Neural cell (in vitro differentiated cells): ENCODE measurements at regions not wholly inside any gene's neighbourhood (a gene's known extent, or its start where the extent isn't known, plus 50 kb on each side); places are given as distances from the start of the nearest gene placed in this dataset.

Source experiments
- H2AFZ ChIP-seq: fragments of 200-600, 300-800 bp; sonication (generic), shearing (Covaris generic); 2 replicates; pipeline ENCODE4 v1.6.0; 2014; ENCODE audit warnings: low read depth, mild to moderate bottlenecking, antibody characterized with exemption, low read length, moderate library complexity
- H3F3A ChIP-seq: fragments of 200-600 bp; shearing (Covaris generic); 2 replicates; pipeline ENCODE4 v1.6.1; 2016; ENCODE audit warnings: mild to moderate bottlenecking, moderate library complexity, mixed read lengths, antibody characterized with exemption, low read length; ENCODE audit not compliant: insufficient read depth, poor library complexity, severe bottlenecking
- H3K27ac ChIP-seq: fragments of 200-600, 300-800 bp; sonication (generic), shearing (Covaris generic); 2 replicates; pipeline ENCODE4 v1.5.1; 2014; ENCODE audit warnings: mild to moderate bottlenecking, low read length, moderate library complexity
- H3K27me3 ChIP-seq: fragments of 300-800, 200-600 bp; sonication (generic), shearing (Covaris generic); 2 replicates; pipeline ENCODE4 v1.6.0; 2014; ENCODE audit warnings: mild to moderate bottlenecking, low read depth, low read length, moderate library complexity; ENCODE audit not compliant: insufficient read depth
- H3K36me3 ChIP-seq: fragments of 300-800, 200-600 bp; sonication (generic), shearing (Covaris generic); 2 replicates; pipeline ENCODE4 v1.5.1; 2014; ENCODE audit warnings: mild to moderate bottlenecking, antibody characterized with exemption, low read length, moderate library complexity; ENCODE audit not compliant: insufficient read depth
- H3K4me2 ChIP-seq: fragments of 300-800, 200-600 bp; sonication (generic), shearing (Covaris generic); 2 replicates; pipeline ENCODE4 v1.6.0; 2014; ENCODE audit warnings: mild to moderate bottlenecking, low read length
- H3K4me3 ChIP-seq: fragments of 300-800, 200-600 bp; sonication (generic), shearing (Covaris generic); 2 replicates; pipeline ENCODE4 v1.5.1; 2014; ENCODE audit warnings: mild to moderate bottlenecking, low read length, moderate library complexity
- H3K79me2 ChIP-seq: fragments of 200-600 bp; shearing (Covaris generic); replicated peaks from 2 replicates; pipeline ENCODE4 v1.6.0; 2014; ENCODE audit warnings: mild to moderate bottlenecking, low read length, moderate library complexity; ENCODE audit not compliant: insufficient read depth
- H3K9ac ChIP-seq: fragments of 300-800, 200-600 bp; sonication (generic), shearing (Covaris generic); 2 replicates; pipeline ENCODE4 v1.6.1; 2016; ENCODE audit warnings: mild to moderate bottlenecking, low read length, mixed read lengths
- H3K9me2 ChIP-seq: fragments of 200-600 bp; shearing (Covaris generic); 2 replicates; pipeline ENCODE4 v1.6.1; 2016; ENCODE audit warnings: mild to moderate bottlenecking, low read length, mixed read lengths; ENCODE audit not compliant: insufficient read depth
- H3K9me3 ChIP-seq: fragments of 200-600, 300-800 bp; sonication (generic), shearing (Covaris generic); 2 replicates; pipeline ENCODE4 v1.6.1; 2016; ENCODE audit warnings: mild to moderate bottlenecking, mixed run types, low read length, moderate library complexity, mixed read lengths
- H4K20me1 ChIP-seq: fragments of 200-600 bp; shearing (Covaris generic); 2 replicates; pipeline ENCODE4 v1.6.1; 2016; ENCODE audit warnings: mild to moderate bottlenecking, mixed run types; ENCODE audit not compliant: insufficient read depth
- CTCF ChIP-seq: fragments of 450-650 bp; IDR thresholded peaks from 2 replicates; pipeline ENCODE4 v1.5.1; 2014; ENCODE audit warnings: antibody characterized with exemption, mild to moderate bottlenecking, moderate library complexity; ENCODE audit not compliant: poor library complexity, severe bottlenecking
- EP300 ChIP-seq: fragments of 450-650 bp; conservative IDR thresholded peaks from 2 replicates; pipeline ENCODE4 v1.6.1; 2014; ENCODE audit warnings: antibody characterized with exemption, mild to moderate bottlenecking, moderate library complexity; ENCODE audit not compliant: poor library complexity, severe bottlenecking
- EZH2 ChIP-seq: fragments of 200-600, 300-800 bp; shearing (Covaris generic), sonication (generic); IDR thresholded peaks from 2 replicates; pipeline ENCODE4 v1.6.1; 2014; ENCODE audit warnings: antibody characterized with exemption, low read length, borderline replicate concordance, mild to moderate bottlenecking; ENCODE audit not compliant: insufficient read depth, poor library complexity, severe bottlenecking
- MXI1 ChIP-seq: fragments of 450-650 bp; conservative IDR thresholded peaks from 2 replicates; pipeline ENCODE4 v1.6.1; 2014; ENCODE audit warnings: antibody characterized with exemption, mild to moderate bottlenecking; ENCODE audit not compliant: poor library complexity, severe bottlenecking
- POLR2AphosphoS5 ChIP-seq: IDR thresholded peaks from 2 replicates; pipeline ENCODE4 v1.6.1; 2012
- RAD21 ChIP-seq: fragments of 450-650 bp; conservative IDR thresholded peaks from 2 replicates; pipeline ENCODE4 v1.6.1; 2014; ENCODE audit warnings: antibody characterized with exemption, mild to moderate bottlenecking, moderate library complexity
- REST ChIP-seq: IDR thresholded peaks from 2 replicates; pipeline ENCODE4 v1.6.1; 2012; ENCODE audit warnings: borderline replicate concordance
- SMC3 ChIP-seq: fragments of 450-650 bp; conservative IDR thresholded peaks from 2 replicates; pipeline ENCODE4 v1.6.1; 2014; ENCODE audit warnings: antibody characterized with exemption, mild to moderate bottlenecking, moderate library complexity; ENCODE audit not compliant: poor library complexity
- TAF1 ChIP-seq: IDR thresholded peaks from 2 replicates; pipeline ENCODE4 v1.6.1; 2012; ENCODE audit warnings: low read depth

- TF ChIP-seq RAD21: no peak
- TF ChIP-seq POLR2AphosphoS5: no peak
- TF ChIP-seq MXI1: no peak
- TF ChIP-seq CTCF: no peak
- no peak for TF ChIP-seq REST
- TF ChIP-seq EP300: no peak
- TF ChIP-seq TAF1: no peak
- TF ChIP-seq EZH2: no peak
- TF ChIP-seq SMC3: no peak
- Histone ChIP-seq H3K36me3 (no peaks in the 10 kb centered on the region), H3K4me3 (no peak overlapping the region), H3K27me3 (no peaks in the 10 kb centered on the region), H3K9me2 (no peaks in the 10 kb centered on the region), H3K27ac (no peak overlapping the region), H4K20me1 (no peaks in the 10 kb centered on the region), H3K9ac (no peak overlapping the region), H3F3A (no peaks in the 10 kb centered on the region), H2AFZ (no peak overlapping the region), H3K4me2 (peak overlapping the region; percentile 7), H3K79me2 (no peaks in the 10 kb centered on the region), H3K9me3 (no peaks in the 10 kb centered on the region)
Measured at GRCh38 chr10:61278556-61278955, 174.6 kb downstream of the TMEM26 start.

- Histone ChIP-seq H3K9ac (no peak overlapping the region), H2AFZ (no peak overlapping the region), H3F3A (no peaks in the 10 kb centered on the region), H3K27me3 (no peaks in the 10 kb centered on the region), H3K79me2 (no peaks in the 10 kb centered on the region), H3K4me3 (no peak overlapping the region), H3K9me2 (no peaks in the 10 kb centered on the region), H4K20me1 (no peaks in the 10 kb centered on the region), H3K4me2 (no peak overlapping the region), H3K9me3 (no peaks in the 10 kb centered on the region), H3K36me3 (no peaks in the 10 kb centered on the region), H3K27ac (no peak overlapping the region)
- no peak for TF ChIP-seq RAD21
- no peak for TF ChIP-seq EP300
- no peak for TF ChIP-seq MXI1
- TF ChIP-seq CTCF: no peak
- TF ChIP-seq EZH2: no peak
- TF ChIP-seq TAF1: no peak
- TF ChIP-seq REST: no peak
- no peak for TF ChIP-seq POLR2AphosphoS5
- TF ChIP-seq SMC3: no peak
Measured at GRCh38 chr10:61272781-61273180, 180.4 kb downstream of the TMEM26 start.
